Activated naive CD4-positive, alpha-beta T cell treated with anti-CD3 and anti-CD28 coated beads, Interleukin-2, amount 50 U/mL, for 72 hours (primary cell): ENCODE measurements at regions not wholly inside any gene's neighbourhood (a gene's known extent, or its start where the extent isn't known, plus 50 kb on each side); places are given as distances from the start of the nearest gene placed in this dataset.
"Not testable (repeated sequence)": the region's sequence is repeated elsewhere in the genome, so short reads cannot be mapped to it uniquely, and the experiment has no call there.

Experiments
- ATAC-seq, 2 donors: fragments of 150-1000 bp; cut with Tn5 transposase; 2 replicates each; pipeline ENCODE4 v1.10.0; 2021; ENCODE audit warnings: mild to moderate bottlenecking in 2 of 2, moderate library complexity in 2 of 2
- DNase-seq, 2 donors: peaks; one replicate each; pipeline ENCODE4 v3.0.0; 2021 to 2022; ENCODE audit warnings: low spot score in 2 of 2
- H3K27ac Mint-ChIP-seq, 2 donors: one replicate each; pipeline ENCODE4 v1.8.0; 2022; ENCODE audit warnings: mild to moderate bottlenecking in 2 of 2, mixed read lengths in 2 of 2
- H3K36me3 Mint-ChIP-seq, 2 donors: one replicate each; pipeline ENCODE4 v1.8.0; 2022; ENCODE audit warnings: mixed read lengths in 2 of 2
- H3K9me3 Mint-ChIP-seq, 2 donors: one replicate each; pipeline ENCODE4 v1.8.0; 2022; ENCODE audit warnings: mixed read lengths in 2 of 2

DNA sequence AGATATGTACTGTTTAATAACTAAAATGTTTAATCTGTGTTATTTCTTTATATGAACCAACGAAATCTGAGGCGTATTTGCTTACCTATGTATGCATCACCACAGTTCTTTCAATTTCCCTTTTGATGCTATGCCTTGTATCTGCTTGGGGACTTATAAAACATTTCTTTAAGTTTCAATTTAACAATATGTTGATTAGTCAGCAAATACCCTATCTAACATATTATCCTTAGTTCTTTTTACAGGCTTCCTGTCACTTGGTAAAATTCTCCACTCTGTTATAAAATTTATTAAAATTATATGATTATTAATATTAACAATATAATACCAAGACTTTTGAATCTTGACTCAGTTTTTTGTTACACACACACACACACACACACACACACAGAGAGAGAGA is 174.3 kb downstream of the CPS1 start:
- H3K27ac Mint-ChIP-seq, result no peak overlapping the region
- no peak for ATAC-seq
- no peaks in the 10 kb centered on the region for H3K36me3 Mint-ChIP-seq
- DNase-seq, result no peak
- peaks cover 0 to 4% of the 10 kb centered on the region in 2 donors for H3K9me3 Mint-ChIP-seq

DNA sequence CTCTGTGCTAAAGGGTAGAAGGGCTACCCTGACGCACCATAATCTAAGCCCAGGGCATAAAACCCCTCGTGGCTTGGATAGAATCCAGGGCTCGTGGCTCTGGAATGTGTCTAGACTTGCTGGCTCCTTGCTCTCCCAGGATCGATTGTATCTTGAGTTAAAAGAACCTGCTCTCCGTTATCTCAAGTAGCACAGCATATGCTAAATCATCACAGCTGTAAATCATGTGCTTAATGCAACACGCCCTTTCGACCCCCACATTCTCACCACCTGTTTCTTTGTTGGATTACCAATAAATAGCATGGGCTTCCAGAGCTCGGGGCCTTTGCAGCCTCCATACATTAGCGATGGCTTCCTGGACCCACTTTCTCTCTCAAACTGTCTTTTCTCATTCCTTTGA is 190.4 kb downstream of the CPS1 start:
- not testable (repeated sequence) for H3K27ac Mint-ChIP-seq, H3K9me3 Mint-ChIP-seq, DNase-seq, H3K36me3 Mint-ChIP-seq, ATAC-seq

DNA sequence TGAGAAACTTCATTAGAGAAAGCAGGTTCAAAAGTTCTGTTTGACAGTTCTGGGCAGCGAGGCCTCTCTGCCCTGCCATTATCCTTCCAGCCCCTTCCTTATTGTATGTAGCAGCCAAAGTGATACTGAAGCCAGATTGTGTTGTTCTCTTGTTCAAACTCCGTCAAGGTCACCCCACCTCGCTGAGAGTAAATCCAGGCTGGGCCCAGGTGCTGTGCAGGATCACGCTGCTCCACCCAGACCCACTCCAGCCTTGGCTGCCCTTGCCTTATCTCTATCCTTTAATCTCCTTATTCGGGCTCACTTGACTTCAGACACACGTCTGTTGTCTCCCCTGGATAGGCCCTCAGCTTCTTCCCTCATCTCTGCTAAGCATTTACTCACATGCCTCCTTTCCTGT is 196.1 kb downstream of the CPS1 start:
- H3K36me3 Mint-ChIP-seq, result no peaks in the 10 kb centered on the region
- ATAC-seq, result no peak
- H3K9me3 Mint-ChIP-seq, result no peaks in the 10 kb centered on the region
- no peak for DNase-seq
- H3K27ac Mint-ChIP-seq, result no peak overlapping the region

DNA sequence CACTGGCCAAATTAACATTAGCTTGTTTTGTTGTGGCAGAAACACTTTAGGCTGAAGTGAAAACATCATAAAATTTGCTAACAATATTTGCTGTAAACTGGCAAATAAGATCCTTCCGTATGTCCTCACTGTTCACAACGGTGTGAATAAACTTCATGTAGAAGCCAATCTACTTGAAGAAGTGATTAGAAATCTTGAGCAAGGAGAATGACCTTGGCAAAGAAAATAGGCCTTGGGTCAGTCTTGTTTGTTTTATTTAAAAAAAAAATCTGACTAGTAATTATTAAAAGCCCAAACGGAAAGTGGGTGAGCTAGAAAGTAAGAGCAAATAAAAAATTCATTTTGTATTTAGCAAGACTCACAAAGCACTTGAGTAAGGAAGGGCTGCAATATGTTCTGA is 197.0 kb downstream of the CPS1 start:
- Mint-ChIP-seq H3K27ac (no peak overlapping the region), H3K9me3 (no peaks in the 10 kb centered on the region), H3K36me3 (no peaks in the 10 kb centered on the region)
- no peak for ATAC-seq
- no peak for DNase-seq

DNA sequence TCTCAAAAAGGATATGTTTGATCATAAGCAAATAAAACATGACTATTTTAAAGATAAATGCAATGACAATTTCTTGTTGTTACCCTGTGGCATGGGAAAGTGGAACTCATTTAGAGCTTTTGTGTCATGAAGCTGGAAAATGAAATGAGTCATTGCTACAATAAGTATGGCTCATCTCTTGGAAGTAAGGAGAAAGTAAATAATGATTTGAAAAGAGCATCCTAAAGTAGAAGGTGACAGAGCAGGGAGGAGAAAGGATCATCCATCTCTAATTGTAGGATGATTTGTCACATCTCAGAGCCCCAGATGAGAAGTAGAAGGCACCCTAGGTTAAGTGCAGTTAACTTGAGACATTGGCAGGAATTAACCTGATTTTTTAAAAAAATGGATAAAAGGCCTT is 200.5 kb downstream of the CPS1 start:
- Mint-ChIP-seq H3K9me3 (no peaks in the 10 kb centered on the region), H3K36me3 (no peaks in the 10 kb centered on the region), H3K27ac (no peak overlapping the region)
- no peak for ATAC-seq
- no peak for DNase-seq

DNA sequence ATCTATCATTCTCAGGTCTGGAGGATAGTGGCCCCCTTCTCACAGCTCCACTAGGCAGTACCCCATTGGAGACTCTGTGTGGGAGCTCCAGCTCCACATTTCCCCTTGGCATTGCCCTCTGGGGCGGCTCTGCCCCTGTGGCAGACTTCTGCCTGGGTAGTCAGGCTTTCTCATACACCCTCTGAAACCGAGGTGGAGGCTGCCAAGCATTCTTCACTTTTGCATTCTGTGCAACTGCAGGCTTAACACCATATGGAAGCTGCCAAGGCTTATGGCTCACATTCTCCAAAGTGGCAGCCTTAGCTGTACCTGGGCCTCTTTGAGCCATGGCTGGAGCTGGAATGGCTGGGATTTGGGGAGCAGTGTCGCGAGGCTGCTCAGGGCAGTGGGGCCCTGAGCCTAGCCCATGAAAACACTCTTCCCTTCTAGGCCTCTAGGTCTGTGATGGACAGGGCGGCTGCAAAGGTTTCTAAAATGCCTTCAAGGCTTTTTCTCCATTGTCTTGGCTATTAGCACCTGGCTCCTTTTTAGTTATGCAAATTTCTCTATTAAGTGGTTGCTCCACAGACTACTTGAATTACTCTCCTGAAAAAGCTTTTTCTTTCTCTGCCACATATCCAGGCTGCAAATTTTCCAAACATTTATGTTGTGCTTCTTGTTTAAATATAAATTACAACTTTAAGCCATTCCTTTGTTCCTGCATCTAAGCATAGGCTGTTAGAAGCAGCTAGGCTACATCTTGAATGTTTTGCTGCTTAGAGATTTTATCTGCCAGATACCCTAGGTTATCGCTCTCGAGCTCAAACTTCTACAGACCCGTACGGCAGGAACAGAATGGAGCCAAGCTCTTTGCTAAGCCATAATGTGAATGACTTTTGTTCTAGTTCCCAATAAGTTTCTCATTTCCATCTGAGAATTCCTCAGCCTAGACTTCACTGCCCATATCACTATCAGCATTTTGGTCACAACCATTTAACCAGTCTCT is 206.5 kb downstream of the CPS1 start:
- no peak for DNase-seq
- H3K27ac Mint-ChIP-seq, result no peak overlapping the region

DNA sequence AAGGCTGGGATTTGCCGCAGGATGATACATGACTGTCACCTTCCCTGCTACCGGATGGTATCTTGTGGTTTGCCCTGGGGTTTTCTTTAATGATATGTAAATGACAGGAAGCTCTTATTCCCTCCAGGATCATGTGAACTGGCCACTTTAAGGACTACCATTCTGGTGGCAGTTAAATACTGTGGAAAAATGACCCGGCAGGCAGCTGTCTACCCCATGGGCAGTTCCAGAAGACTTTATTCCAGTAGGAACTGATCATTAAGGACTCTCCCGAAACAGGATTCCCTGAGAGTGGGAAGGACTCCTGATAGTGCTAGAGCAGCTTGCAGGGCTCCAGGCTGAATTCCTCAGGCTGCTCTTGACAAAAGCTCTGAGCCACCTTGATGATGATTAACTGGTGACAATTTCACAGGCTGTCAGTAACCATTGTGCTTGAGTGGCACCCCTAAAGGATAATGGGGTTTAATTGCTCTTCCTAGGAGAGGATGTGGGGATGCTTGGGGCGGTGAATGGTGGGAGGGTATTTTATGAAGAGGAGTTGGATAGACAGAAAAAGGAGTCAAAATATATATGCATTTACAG is 212.0 kb downstream of the CPS1 start:
- Mint-ChIP-seq H3K9me3 (peaks cover 8 to 28% of the 10 kb centered on the region in 2 donors), H3K27ac (no peak overlapping the region), H3K36me3 (peaks cover 0 to 4% of the 10 kb centered on the region in 2 donors)
- ATAC-seq (no peak), DNase-seq (no peak)

More for the DNA sequence above, 206.5 kb downstream of the CPS1 start:
- peaks cover 0 to 14% of the 10 kb centered on the region in 2 donors for H3K9me3 Mint-ChIP-seq
- ATAC-seq, result no peak
- no peaks in the 10 kb centered on the region for H3K36me3 Mint-ChIP-seq

DNA sequence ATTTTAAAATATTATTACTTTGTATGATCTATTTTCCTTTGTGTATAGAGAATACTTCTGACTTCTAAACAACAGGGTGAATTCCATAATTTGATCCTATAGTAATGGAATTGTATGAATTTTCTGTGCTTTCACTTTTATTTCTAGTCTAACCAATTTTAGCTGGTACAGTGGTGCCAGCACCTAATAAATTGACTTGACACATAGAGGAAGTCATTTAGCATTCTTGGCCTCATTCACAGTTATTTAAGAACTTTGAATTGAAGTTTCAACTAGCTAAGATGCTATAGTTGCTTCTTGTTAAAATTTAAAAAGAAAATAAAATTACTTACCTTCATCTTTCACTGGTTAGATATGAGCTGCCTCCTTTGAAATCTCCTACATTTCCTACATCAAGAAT is 220.4 kb downstream of the CPS1 start:
- Mint-ChIP-seq H3K27ac (no peak overlapping the region), H3K36me3 (no peaks in the 10 kb centered on the region), H3K9me3 (peaks cover 12 to 25% of the 10 kb centered on the region in 2 donors)
- ATAC-seq, result no peak
- DNase-seq, result no peak

DNA sequence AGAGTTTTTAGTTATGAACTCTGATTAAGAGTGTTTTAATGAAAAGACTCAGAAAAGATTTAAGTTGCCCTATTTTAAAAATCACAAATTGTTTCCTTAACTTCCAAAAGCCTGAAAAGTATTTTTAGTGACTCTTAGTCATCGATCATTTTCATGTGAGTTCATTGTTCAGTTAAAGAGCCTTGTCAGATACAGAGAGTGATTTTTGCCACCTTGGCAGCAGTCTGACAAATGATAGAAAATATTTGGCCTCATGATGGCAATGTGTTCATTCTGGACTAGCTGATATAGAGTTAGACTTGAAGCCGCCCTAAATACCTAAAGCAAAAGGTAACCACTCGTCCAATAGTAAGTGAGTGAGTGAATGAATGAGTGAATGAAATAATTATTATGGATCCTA is 225.8 kb downstream of the CPS1 start:
- no peak overlapping the region for H3K27ac Mint-ChIP-seq
- no peak for DNase-seq
- no peaks in the 10 kb centered on the region for H3K36me3 Mint-ChIP-seq
- ATAC-seq, result no peak
- peaks cover 4 to 12% of the 10 kb centered on the region in 2 donors for H3K9me3 Mint-ChIP-seq

DNA sequence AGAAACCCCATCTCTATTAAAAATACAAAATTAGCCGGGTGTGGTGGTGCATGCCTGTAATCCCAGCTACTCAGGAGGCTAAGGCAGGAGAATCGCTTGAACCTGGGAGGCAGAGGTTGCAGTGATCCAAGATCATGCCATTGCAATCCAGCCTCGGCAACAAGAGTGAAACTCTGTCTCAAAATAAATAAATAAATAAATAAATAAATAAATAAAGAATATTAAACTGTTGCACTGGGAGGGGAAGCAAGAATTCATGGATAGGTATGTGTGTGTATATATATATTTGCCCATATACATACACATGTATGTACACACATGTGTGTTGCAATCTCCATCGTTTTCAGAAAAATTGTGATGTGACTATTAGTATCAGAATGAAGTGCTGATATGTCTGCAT is 231.4 kb downstream of the CPS1 start:
- not testable (repeated sequence) for H3K36me3 Mint-ChIP-seq, ATAC-seq, H3K9me3 Mint-ChIP-seq, DNase-seq, H3K27ac Mint-ChIP-seq

DNA sequence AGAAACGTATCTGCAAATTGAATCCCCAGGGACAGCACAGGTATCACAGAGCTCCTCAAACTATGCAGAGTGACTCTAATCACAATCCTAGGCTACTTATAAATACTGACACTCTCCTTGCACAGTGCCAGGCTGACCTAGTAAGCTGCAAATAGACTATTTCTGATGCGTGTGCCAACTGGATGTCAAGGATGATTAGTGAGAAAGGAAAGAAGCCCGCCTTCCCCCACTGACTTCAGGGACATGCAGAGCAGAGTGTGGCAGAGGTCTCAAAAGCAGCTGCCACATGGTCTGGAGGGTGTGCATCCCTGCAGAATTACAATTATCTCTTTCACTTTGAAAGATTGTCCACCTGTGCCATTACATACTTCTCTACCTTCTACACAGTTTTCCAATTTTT is 235.6 kb downstream of the CPS1 start:
- no peaks in the 10 kb centered on the region for H3K9me3 Mint-ChIP-seq
- H3K27ac Mint-ChIP-seq, result no peak overlapping the region
- DNase-seq (no peak), ATAC-seq (no peak)
- H3K36me3 Mint-ChIP-seq, result no peaks in the 10 kb centered on the region

DNA sequence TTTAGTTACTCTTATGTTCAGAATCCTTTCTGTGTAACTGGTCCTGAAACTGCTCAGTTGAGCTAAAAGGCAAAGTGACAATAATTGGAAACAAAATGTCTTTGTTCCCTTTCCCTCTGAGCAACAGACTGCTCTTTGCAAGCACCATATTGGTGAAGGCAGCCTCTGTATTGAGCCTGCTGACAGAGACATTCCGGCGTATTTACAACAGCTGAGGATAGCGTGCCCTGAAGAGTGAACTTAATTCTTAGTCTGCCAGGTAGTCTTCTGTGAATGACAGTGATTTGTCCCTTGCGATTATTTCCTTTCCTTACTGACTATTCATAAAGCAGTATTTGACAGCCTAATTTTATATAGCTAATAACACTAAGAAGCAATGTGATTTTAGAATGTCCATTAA is 239.1 kb downstream of the CPS1 start:
- peaks cover 0 to 7% of the 10 kb centered on the region in 2 donors for H3K9me3 Mint-ChIP-seq
- ATAC-seq, result no peak
- H3K36me3 Mint-ChIP-seq, result no peaks in the 10 kb centered on the region

DNA sequence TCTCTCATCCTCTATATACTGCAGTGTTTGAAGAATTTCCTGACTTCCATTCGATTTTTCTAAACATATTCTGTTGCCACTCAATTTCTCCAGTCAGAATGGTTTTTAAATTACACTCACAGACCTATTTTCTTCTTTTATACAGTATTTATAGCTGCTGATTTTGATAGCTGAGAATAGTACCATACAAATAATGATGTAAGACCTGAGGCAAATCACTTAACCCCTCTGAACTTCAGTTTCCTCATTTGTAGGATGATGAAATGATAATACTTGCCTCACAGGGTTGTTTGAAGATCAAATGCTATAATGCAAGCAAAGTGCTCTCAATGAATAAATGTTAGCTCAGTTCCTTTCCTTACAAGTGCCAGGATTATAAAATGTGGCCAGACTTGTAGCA is 241.8 kb downstream of the CPS1 start:
- no peak overlapping the region for H3K27ac Mint-ChIP-seq

More for the DNA sequence above, 239.1 kb downstream of the CPS1 start:
- DNase-seq, result no peak
- H3K27ac Mint-ChIP-seq, result no peak overlapping the region

DNA sequence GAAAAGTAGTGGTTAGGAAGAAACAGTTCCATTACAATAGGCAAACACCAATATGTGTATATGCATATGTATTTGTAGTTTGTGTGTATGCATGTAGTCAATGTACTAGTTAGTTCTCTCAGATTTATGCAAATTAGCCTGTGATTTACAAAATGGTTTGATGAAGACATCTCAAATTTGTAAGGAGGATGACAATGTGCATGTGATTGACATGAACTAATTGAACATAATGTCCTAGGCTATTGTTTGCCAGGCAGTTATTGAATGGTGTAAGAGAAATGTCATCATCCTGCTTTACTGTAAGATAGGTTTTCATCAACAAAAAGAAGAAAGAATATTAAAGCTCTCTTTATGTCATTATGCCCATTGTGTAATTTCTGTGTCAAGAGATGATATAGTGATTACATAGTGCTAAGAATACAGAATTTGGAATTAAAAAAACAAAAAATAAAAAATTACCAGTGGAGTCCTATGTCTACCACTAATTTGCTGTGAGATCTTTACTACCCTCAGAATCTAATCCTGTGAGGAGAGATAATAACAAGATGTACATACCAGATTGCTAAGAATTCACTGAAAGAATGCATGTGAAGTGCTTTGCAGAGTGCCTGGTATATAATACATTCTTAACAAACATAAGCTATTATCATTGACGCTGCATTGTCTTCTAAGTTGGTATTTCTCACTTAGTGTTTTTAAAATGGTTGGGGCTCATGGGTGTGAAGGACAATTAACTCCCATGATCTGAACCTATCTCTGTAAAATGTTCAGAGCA is 258.0 kb downstream of the CPS1 start:
- no peak for ATAC-seq
- DNase-seq, result no peak
- Mint-ChIP-seq H3K9me3 (peaks cover 16 to 20% of the 10 kb centered on the region in 2 donors), H3K36me3 (no peaks in the 10 kb centered on the region), H3K27ac (no peak overlapping the region)

More for the DNA sequence above, 241.8 kb downstream of the CPS1 start:
- DNase-seq, result no peak
- Mint-ChIP-seq H3K9me3 (peaks cover 2 to 16% of the 10 kb centered on the region in 2 donors), H3K36me3 (no peaks in the 10 kb centered on the region)
- ATAC-seq, result no peak

DNA sequence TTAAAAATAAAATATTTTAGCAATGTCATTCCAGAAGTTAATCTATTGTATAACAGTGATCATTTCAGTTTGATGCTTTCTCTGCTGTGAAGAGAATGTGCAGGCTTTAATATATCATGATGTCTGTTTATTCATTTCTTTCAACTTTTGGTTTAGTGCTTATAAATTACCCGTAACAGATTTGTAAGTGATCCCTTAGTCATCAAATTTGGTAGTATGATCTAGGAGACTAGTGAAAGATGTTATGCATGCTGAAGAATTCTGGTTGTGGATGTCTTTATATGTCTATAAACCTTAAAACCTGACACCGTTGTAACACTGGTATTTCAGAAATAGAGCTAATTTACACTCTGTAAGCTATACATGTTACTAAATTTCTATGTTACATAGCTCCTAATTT is 260.4 kb downstream of the CPS1 start:
- ATAC-seq, result no peak
- no peak for DNase-seq
- H3K9me3 Mint-ChIP-seq, result peaks cover 9 to 10% of the 10 kb centered on the region in 2 donors
- no peaks in the 10 kb centered on the region for H3K36me3 Mint-ChIP-seq
- H3K27ac Mint-ChIP-seq, result no peak overlapping the region

DNA sequence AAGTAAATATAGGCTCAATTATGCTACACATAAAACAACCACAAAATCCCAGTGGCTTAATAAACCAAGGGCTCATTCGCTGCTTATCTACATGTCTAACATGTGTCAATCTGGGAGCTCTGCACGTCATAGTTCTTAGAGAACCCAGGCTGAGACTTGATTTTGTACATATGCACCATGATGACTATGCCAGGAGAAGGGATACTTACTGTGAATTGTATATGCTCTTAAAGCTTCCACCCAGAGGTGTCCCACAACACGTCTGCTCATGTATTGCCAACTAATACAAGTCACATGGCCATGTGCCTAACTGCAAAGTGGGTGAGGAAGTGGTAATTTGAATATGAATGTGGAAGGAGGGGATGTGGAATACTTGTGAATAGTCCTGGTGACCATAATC is 262.1 kb downstream of the CPS1 start:
- peaks cover 8 to 9% of the 10 kb centered on the region in 2 donors for H3K9me3 Mint-ChIP-seq
- no peak for ATAC-seq
- H3K27ac Mint-ChIP-seq, result no peak overlapping the region
- H3K36me3 Mint-ChIP-seq, result no peaks in the 10 kb centered on the region
- DNase-seq, result no peak

DNA sequence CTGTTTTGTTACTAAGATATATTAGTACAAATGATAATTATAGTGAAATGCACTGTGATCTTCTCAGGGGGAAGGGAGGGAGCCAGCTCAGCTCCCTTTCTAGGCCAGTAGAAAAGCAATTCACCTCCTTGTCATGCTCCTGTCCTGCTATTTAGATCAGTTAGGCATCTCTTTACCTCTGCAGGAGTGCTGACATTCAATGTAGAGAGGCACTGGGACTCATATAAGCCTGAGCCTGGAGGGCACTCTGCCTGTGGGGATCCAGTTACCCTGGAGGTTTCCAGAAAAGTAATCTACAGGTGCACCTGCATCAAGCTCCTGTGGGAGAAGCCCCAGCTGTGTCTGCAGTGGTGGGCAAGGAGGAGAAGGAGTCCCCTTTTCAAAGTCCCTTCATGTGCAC is 277.0 kb downstream of the CPS1 start:
- ATAC-seq, result no peak
- no peak for DNase-seq
- H3K36me3 Mint-ChIP-seq, result no peaks in the 10 kb centered on the region
- peaks cover 5 to 8% of the 10 kb centered on the region in 2 donors for H3K9me3 Mint-ChIP-seq
- no peak overlapping the region for H3K27ac Mint-ChIP-seq
